Fibroblast of the aortic adventitia (primary cell): ENCODE measurements at regions not wholly inside any gene's neighbourhood (a gene's known extent, or its start where the extent isn't known, plus 50 kb on each side); places are given as distances from the start of the nearest gene placed in this dataset.

Experiments used
- DNase-seq: peaks from one replicate; pipeline ENCODE4 v3.0.0-alpha.2; 2010; ENCODE audit warnings: low read depth
- H3K4me3 ChIP-seq: 2 replicates; pipeline ENCODE4 v1.5.1; 2011; ENCODE audit warnings: low read depth, mild to moderate bottlenecking, control low read depth, low read length, moderate library complexity
- TF ChIP-seq, protein P1 (sequence below): IDR thresholded peaks from 2 replicates; pipeline ENCODE4 v1.5.1; 2011; ENCODE audit warnings: mild to moderate bottlenecking, low read length, control low read depth, inconsistent platforms; ENCODE audit not compliant: insufficient read depth

DNA sequence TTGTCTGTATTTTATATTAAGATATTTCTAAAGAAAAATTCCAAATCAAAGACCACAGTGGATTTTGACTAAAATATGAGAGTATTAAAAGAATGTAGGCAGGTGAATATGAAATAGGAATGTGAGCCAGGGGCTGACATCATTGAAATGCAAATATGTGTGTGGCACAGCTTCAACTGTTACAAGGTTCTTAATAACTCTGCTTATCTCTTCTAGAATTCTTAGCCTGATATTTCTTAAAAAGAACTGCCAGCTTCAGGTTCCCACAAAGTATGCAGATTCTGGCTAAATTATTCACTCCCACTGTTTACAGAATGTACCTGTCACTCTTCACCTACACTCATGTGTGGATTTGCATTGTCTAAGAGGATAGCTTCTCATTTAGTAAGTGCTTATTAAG, 274.4 kb downstream of the DIRAS2 start:
- TF ChIP-seq, protein P1, sequence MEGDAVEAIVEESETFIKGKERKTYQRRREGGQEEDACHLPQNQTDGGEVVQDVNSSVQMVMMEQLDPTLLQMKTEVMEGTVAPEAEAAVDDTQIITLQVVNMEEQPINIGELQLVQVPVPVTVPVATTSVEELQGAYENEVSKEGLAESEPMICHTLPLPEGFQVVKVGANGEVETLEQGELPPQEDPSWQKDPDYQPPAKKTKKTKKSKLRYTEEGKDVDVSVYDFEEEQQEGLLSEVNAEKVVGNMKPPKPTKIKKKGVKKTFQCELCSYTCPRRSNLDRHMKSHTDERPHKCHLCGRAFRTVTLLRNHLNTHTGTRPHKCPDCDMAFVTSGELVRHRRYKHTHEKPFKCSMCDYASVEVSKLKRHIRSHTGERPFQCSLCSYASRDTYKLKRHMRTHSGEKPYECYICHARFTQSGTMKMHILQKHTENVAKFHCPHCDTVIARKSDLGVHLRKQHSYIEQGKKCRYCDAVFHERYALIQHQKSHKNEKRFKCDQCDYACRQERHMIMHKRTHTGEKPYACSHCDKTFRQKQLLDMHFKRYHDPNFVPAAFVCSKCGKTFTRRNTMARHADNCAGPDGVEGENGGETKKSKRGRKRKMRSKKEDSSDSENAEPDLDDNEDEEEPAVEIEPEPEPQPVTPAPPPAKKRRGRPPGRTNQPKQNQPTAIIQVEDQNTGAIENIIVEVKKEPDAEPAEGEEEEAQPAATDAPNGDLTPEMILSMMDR, result no peak
- H3K4me3 ChIP-seq, result no peak overlapping the region
- DNase-seq, result no peak

DNA sequence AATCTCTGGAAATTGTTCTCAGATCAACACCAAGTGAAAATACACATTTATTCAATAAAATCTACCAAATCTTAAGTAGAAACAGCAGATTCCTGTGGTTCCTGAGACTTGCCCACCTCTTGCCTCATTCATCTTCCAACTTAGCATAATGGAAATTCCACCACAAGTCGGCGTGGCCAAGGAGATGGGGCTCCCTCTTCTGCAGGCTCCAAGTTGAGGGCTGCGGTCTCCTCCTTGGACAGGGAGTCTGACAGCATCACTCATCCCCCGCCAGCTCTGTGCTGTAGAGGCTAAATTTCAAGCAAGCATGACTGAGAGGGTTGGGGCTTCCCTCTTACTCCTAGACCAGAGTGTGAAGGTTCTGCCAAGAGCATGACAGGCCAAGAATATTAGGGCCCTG, 273.7 kb downstream of the DIRAS2 start:
- no peak for DNase-seq
- TF ChIP-seq, protein P1, result no peak
- no peak overlapping the region for H3K4me3 ChIP-seq

DNA sequence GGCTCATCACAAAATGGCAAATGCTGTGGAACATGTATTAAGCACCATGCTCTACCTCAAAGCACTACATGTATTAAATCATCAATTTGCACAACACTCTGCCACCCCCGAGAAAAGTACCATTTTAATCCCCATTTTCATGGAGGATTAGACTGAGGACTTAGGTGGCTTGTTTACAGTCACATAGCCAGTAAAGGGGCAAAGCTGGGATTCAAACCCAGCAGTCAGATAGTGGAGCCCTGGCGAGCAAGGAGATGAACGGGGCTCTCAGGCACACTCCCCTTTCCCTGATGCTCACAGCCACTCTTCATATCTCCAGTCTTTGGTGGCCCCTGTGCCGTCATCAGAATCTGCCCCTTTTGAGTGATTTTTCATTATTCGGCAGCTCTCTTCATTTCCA, 262.9 kb downstream of the DIRAS2 start:
- no peak overlapping the region for H3K4me3 ChIP-seq
- TF ChIP-seq, protein P1, result no peak
- no peak for DNase-seq

DNA sequence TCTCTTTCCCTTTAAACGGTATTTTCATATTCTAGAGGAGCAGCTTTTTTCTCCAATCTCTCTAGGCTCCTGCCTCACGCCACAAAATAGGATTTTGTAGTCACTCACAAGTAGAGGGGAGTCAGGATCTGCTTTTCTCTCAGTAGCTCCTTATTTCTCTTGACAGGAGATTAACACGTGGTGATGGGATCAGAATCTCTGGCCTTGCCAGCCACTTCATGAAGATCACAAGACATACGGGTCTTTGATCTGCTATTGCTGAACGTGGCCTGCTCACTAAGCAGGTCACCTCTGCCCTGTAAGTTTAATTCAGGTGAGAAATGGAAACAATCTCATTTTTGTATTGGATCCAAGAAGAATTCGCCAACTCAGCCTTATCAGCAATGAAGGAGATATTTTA, 257.5 kb downstream of the DIRAS2 start:
- no peak for DNase-seq
- no peak overlapping the region for H3K4me3 ChIP-seq
- TF ChIP-seq, protein P1, result no peak

DNA sequence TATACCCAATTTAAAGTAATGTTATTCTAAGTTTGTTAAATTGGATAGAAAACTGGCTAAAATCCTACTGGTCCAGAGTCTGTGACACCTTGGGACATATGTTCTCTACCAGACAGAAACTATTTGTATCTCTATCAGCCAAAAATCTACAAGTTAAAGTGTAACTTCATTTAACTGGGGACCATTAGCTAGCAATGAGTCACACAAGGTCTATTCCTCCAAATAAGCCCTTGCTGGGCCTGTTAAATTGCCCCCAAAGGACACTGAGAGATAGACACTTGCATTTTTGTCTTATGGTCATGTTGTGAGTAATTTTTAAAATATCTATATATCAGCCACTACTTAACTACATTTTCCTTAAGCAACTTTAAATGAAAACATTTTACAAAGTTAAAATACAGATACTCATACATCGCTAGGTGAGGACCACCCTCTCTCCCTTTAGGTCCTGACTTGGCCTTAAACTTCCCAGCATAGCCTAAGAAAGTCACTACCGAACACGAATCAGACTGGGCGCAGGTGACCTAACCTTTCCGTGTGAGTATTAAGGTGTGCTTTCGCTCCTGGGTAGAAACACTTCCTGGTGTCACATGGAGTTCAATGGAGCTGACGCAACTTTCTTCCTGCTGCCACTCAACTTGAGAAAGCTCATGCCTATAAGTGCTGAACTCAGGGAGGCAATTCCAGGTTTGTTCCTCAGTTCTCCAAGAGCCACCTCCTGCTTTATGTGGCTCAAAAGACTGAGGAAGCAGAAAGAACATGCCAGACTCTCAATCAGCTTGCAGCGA, 249.1 kb downstream of the DIRAS2 start:
- DNase-seq, result no peak
- TF ChIP-seq, protein P1, result no peak
- H3K4me3 ChIP-seq, result no peak overlapping the region

DNA sequence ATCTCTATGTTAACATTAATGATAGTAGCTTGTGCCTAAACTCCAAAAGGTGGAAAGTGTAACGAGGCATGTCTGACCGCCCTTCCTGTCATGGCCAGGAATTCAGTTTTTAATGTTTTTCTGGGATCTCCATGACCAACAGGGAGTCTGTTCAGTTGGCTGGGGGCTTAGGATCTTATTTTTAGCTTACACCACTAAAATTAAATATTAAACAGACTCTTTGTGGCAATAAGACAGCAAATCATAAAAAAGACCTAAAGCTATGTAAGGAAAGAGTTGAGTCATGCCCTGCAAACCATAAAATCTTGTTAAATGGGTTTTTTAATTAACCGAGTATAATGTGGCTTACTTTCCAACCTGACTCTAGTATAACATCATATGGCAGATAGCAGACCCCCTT, 247.8 kb downstream of the DIRAS2 start:
- DNase-seq, result no peak
- H3K4me3 ChIP-seq, result no peak overlapping the region
- TF ChIP-seq, protein P1, result no peak

DNA sequence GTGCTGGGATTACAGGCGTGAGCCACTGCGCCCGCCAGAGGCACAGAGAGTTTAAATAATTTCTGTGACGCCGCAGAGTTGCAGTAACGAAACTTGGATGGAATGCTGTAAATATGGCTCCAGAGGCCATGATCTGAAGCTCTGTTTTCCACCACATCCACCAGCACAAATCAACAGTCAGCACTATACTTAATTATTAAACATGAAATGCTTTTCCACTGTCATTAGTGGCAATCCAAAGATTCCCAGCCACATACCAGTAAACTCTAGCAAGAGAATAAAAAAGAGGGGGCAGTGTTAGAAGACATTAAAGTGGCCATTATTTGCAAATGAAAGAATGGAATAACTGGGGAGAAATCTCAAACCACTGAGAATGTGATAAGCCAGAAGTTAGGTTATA, 242.5 kb downstream of the DIRAS2 start:
- TF ChIP-seq, protein P1, result no peak
- no peak for DNase-seq
- no peak overlapping the region for H3K4me3 ChIP-seq
